Activated CD4-positive, alpha-beta T cell treated with anti-CD3 and anti-CD28 coated beads, Interleukin-2, amount 10 ng/mL, durations not matched to agents 7 days and 5 days (primary cell): ENCODE measurements at regions not wholly inside any gene's neighbourhood (a gene's known extent, or its start where the extent isn't known, plus 50 kb on each side); places are given as distances from the start of the nearest gene placed in this dataset.

Source experiments
- CTCF ChIA-PET: fragments of 350-600 bp; sonication (Branson Sonifier 250); formaldehyde crosslinking; loops from one replicate; lab custom pipeline; 2021; ENCODE audit warnings: antibody characterized with exemption; lab: Charles Lee
- POLR2A ChIA-PET: fragments of 350-600 bp; sonication (Branson Sonifier 250); formaldehyde crosslinking; loops from one replicate; lab custom pipeline; 2021; ENCODE audit warnings: antibody characterized with exemption; lab: Charles Lee
- DNase-seq: peaks from one replicate; pipeline ENCODE4 v3.0.0-alpha.2; 2020
- H3K27ac Mint-ChIP-seq: one replicate; pipeline ENCODE4 v1.8.0; 2021; ENCODE audit warnings: mild to moderate bottlenecking, moderate library complexity, mixed read lengths
- H3K27me3 Mint-ChIP-seq: one replicate; pipeline ENCODE4 v1.8.0; 2021; ENCODE audit warnings: mixed read lengths
- H3K36me3 Mint-ChIP-seq: one replicate; pipeline ENCODE4 v1.8.0; 2021; ENCODE audit warnings: low read depth, mixed read lengths
- H3K4me1 Mint-ChIP-seq: one replicate; pipeline ENCODE4 v1.8.0; 2021; ENCODE audit warnings: mixed read lengths
- H3K4me3 Mint-ChIP-seq: one replicate; pipeline ENCODE4 v1.8.0; 2021; ENCODE audit warnings: mild to moderate bottlenecking, moderate library complexity, mixed read lengths
- H3K9me3 Mint-ChIP-seq: one replicate; pipeline ENCODE4 v1.8.0; 2021; ENCODE audit warnings: mixed read lengths

GRCh38 chr5:39892708-39893107, 467.9 kb upstream of the DAB2 start:
- Mint-ChIP-seq H3K27ac (no peak overlapping the region), H3K36me3 (no peaks in the 10 kb centered on the region), H3K4me3 (no peak overlapping the region), H3K9me3 (no peaks in the 10 kb centered on the region), H3K27me3 (peaks cover 3% of the 10 kb centered on the region), H3K4me1 (no peaks in the 10 kb centered on the region)
- ChIA-PET POLR2A (no interaction called here), CTCF (no interaction called here)
- no peak for DNase-seq

GRCh38 chr5:39891376-39891775, 466.6 kb upstream of the DAB2 start:
- ChIA-PET CTCF (no interaction called here), POLR2A (no interaction called here)
- Mint-ChIP-seq H3K27me3 (peaks cover 3% of the 10 kb centered on the region), H3K27ac (no peak overlapping the region), H3K4me3 (no peak overlapping the region), H3K9me3 (no peaks in the 10 kb centered on the region), H3K4me1 (no peaks in the 10 kb centered on the region), H3K36me3 (no peaks in the 10 kb centered on the region)
- DNase-seq = no peak

- Mint-ChIP-seq H3K4me1 (no peaks in the 10 kb centered on the region), H3K27me3 (peaks cover 2% of the 10 kb centered on the region), H3K4me3 (no peak overlapping the region), H3K9me3 (no peaks in the 10 kb centered on the region), H3K27ac (no peak overlapping the region), H3K36me3 (no peaks in the 10 kb centered on the region)
- no peak for DNase-seq
- POLR2A ChIA-PET = no interaction called here
- CTCF ChIA-PET = no interaction called here
Measured at GRCh38 chr5:39880985-39881384, 456.2 kb upstream of the DAB2 start.

- Mint-ChIP-seq H3K4me3 (no peak overlapping the region), H3K27me3 (no peaks in the 10 kb centered on the region), H3K9me3 (no peaks in the 10 kb centered on the region), H3K36me3 (no peaks in the 10 kb centered on the region), H3K4me1 (no peaks in the 10 kb centered on the region), H3K27ac (no peak overlapping the region)
- ChIA-PET POLR2A (no interaction called here), CTCF (no interaction called here)
- DNase-seq = no peak
Measured at GRCh38 chr5:39877479-39877878, 452.7 kb upstream of the DAB2 start.

- POLR2A ChIA-PET = no interaction called here
Measured at GRCh38 chr5:39876146-39876545, 451.4 kb upstream of the DAB2 start.

GRCh38 chr5:39870137-39870536, 445.4 kb upstream of the DAB2 start:
- Mint-ChIP-seq H3K27me3 (peaks cover 5% of the 10 kb centered on the region), H3K36me3 (no peaks in the 10 kb centered on the region), H3K4me3 (no peak overlapping the region), H3K4me1 (no peaks in the 10 kb centered on the region), H3K9me3 (peaks cover 4% of the 10 kb centered on the region), H3K27ac (no peak overlapping the region)
- CTCF ChIA-PET = no interaction called here
- POLR2A ChIA-PET = no interaction called here
- DNase-seq = no peak

More at GRCh38 chr5:39876146-39876545, 451.4 kb upstream of the DAB2 start:
- Mint-ChIP-seq H3K36me3 (no peaks in the 10 kb centered on the region), H3K4me1 (no peaks in the 10 kb centered on the region), H3K27me3 (no peaks in the 10 kb centered on the region), H3K9me3 (no peaks in the 10 kb centered on the region), H3K4me3 (no peak overlapping the region), H3K27ac (no peak overlapping the region)
- no peak for DNase-seq
- CTCF ChIA-PET = no interaction called here

- H3K36me3 Mint-ChIP-seq = no peaks in the 10 kb centered on the region
- ChIA-PET POLR2A (no interaction called here), CTCF (no interaction called here)
- no peak overlapping the region for H3K4me3 Mint-ChIP-seq
- H3K9me3 Mint-ChIP-seq = peaks cover 4% of the 10 kb centered on the region
- no peaks in the 10 kb centered on the region for H3K4me1 Mint-ChIP-seq
- peaks cover 5% of the 10 kb centered on the region for H3K27me3 Mint-ChIP-seq
- H3K27ac Mint-ChIP-seq = no peak overlapping the region
- no peak for DNase-seq
Measured at GRCh38 chr5:39869396-39869795, 444.6 kb upstream of the DAB2 start.

GRCh38 chr5:39867923-39868322, 443.1 kb upstream of the DAB2 start:
- peaks cover 4% of the 10 kb centered on the region for H3K9me3 Mint-ChIP-seq
- ChIA-PET POLR2A (no interaction called here), CTCF (no interaction called here)
- DNase-seq = no peak
- H3K4me1 Mint-ChIP-seq = no peaks in the 10 kb centered on the region
- H3K27ac Mint-ChIP-seq = no peak overlapping the region
- H3K27me3 Mint-ChIP-seq = peaks cover 5% of the 10 kb centered on the region
- no peak overlapping the region for H3K4me3 Mint-ChIP-seq
- H3K36me3 Mint-ChIP-seq = no peaks in the 10 kb centered on the region

GRCh38 chr5:39863926-39864552, 439.3 kb upstream of the DAB2 start:
- ChIA-PET POLR2A (no interaction called here), CTCF (interaction anchor here (1.0 kb wide), 1 partner anchor 9 kb away, joined by 3 read pairs; no protein-coding TSS in a partner anchor)
- Mint-ChIP-seq H3K9me3 (no peaks in the 10 kb centered on the region), H3K27me3 (peaks cover 6% of the 10 kb centered on the region), H3K4me3 (no peak overlapping the region), H3K4me1 (no peaks in the 10 kb centered on the region), H3K36me3 (no peaks in the 10 kb centered on the region), H3K27ac (no peak overlapping the region)
- DNase-seq = no peak

- H3K4me1 Mint-ChIP-seq = no peaks in the 10 kb centered on the region
- POLR2A ChIA-PET = interaction anchor here (0.6 kb wide), 1 partner anchor 1121 kb away, joined by 3 read pairs; no protein-coding TSS in a partner anchor
- no peaks in the 10 kb centered on the region for H3K36me3 Mint-ChIP-seq
- no peaks in the 10 kb centered on the region for H3K9me3 Mint-ChIP-seq
- CTCF ChIA-PET = no interaction called here
- H3K27me3 Mint-ChIP-seq = peaks cover 11% of the 10 kb centered on the region
- DNase-seq = no peak
- no peak overlapping the region for H3K4me3 Mint-ChIP-seq
- H3K27ac Mint-ChIP-seq = no peak overlapping the region
Measured at GRCh38 chr5:39857041-39857440, 432.3 kb upstream of the DAB2 start.

GRCh38 chr5:39854771-39855410, 430.1 kb upstream of the DAB2 start:
- Mint-ChIP-seq H3K4me3 (no peak overlapping the region), H3K9me3 (no peaks in the 10 kb centered on the region), H3K27me3 (peaks cover 11% of the 10 kb centered on the region), H3K27ac (no peak overlapping the region), H3K4me1 (no peaks in the 10 kb centered on the region), H3K36me3 (no peaks in the 10 kb centered on the region)
- ChIA-PET POLR2A (no interaction called here), CTCF (no interaction called here)
- no peak for DNase-seq

- ChIA-PET CTCF (no interaction called here), POLR2A (no interaction called here)
- Mint-ChIP-seq H3K4me1 (no peaks in the 10 kb centered on the region), H3K36me3 (no peaks in the 10 kb centered on the region), H3K4me3 (no peak overlapping the region), H3K9me3 (no peaks in the 10 kb centered on the region), H3K27ac (no peak overlapping the region), H3K27me3 (peaks cover 10% of the 10 kb centered on the region)
- no peak for DNase-seq
Measured at GRCh38 chr5:39850291-39850690, 425.5 kb upstream of the DAB2 start.

GRCh38 chr5:39846144-39846543, 421.4 kb upstream of the DAB2 start:
- DNase-seq = no peak
- H3K36me3 Mint-ChIP-seq = no peaks in the 10 kb centered on the region
- H3K27ac Mint-ChIP-seq = no peak overlapping the region
- ChIA-PET CTCF (no interaction called here), POLR2A (no interaction called here)
- no peaks in the 10 kb centered on the region for H3K4me1 Mint-ChIP-seq
- H3K27me3 Mint-ChIP-seq = peaks cover 10% of the 10 kb centered on the region
- no peaks in the 10 kb centered on the region for H3K9me3 Mint-ChIP-seq
- H3K4me3 Mint-ChIP-seq = no peak overlapping the region

- no peaks in the 10 kb centered on the region for H3K9me3 Mint-ChIP-seq
- CTCF ChIA-PET = no interaction called here
- no peaks in the 10 kb centered on the region for H3K4me1 Mint-ChIP-seq
- peaks cover 9% of the 10 kb centered on the region for H3K27me3 Mint-ChIP-seq
- no peak overlapping the region for H3K27ac Mint-ChIP-seq
- POLR2A ChIA-PET = no interaction called here
- no peaks in the 10 kb centered on the region for H3K36me3 Mint-ChIP-seq
- DNase-seq = no peak
- H3K4me3 Mint-ChIP-seq = no peak overlapping the region
Measured at GRCh38 chr5:39843767-39844166, 419.0 kb upstream of the DAB2 start.
